NCI-H128 (cell line): ENCODE measurements at regions not wholly inside any gene's neighbourhood (a gene's known extent, or its start where the extent isn't known, plus 50 kb on each side); places are given as distances from the start of the nearest gene placed in this dataset.
"Not testable (repeated sequence)": the region's sequence is repeated elsewhere in the genome, so short reads cannot be mapped to it uniquely, and the experiment has no call there.

Experiments
- DNase-seq: peaks from one replicate; lab custom pipeline; 2025; ENCODE audit not compliant: unreplicated experiment; lab: John Stamatoyannopoulos, UW

DNA sequence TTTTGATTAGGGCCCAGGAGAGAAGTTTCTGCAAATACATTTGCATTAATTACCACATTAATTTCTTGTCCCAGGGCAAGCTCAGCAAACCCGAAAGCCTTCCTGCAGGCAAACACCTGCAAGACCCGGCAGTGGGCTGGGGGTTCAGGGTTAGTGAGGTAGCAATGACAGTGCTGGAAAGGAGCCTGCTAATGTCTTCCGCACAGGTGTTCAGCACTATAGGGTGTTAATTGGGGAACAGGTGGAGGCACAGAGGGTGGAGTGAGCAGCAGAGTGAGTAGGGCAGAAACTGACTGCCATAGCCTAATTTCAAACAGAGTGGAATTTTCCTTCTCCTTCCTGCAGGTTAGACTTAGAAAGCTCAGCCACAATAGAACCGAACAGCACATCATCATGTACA, 50.9 kb upstream of the UBASH3B start:
- DNase-seq, result no peak

GRCh38 chr11:122601141-122602125, 54.1 kb upstream of the UBASH3B start:
- no peak for DNase-seq

- no peak for DNase-seq
These were observed 55.2 kb upstream of the UBASH3B start for GRCh38 chr11:122600290-122600689.

GRCh38 chr11:122599434-122599833, 56.1 kb upstream of the UBASH3B start:
- DNase-seq, result no peak

GRCh38 chr11:122598971-122599370, 56.6 kb upstream of the UBASH3B start:
- no peak for DNase-seq

DNA sequence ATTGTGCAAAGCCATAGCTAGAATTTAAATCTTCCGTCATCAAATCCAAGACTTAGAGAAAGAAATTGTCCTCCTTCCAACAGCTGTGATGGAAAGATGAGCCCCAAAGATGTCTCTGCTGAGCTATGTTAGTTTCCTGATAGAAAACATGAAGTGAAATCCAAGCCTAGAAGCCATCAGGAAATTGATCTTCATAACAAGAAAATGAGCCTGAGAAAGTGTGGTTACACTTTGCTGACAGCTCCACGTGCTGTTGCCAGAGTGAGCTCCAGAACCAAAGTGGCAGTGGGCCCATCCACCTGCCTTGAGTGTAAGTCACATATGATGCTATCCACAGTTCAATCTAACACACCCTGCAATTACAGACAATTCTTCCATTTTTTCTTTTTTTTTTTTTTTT, 58.0 kb upstream of the UBASH3B start:
- DNase-seq, result no peak

DNA sequence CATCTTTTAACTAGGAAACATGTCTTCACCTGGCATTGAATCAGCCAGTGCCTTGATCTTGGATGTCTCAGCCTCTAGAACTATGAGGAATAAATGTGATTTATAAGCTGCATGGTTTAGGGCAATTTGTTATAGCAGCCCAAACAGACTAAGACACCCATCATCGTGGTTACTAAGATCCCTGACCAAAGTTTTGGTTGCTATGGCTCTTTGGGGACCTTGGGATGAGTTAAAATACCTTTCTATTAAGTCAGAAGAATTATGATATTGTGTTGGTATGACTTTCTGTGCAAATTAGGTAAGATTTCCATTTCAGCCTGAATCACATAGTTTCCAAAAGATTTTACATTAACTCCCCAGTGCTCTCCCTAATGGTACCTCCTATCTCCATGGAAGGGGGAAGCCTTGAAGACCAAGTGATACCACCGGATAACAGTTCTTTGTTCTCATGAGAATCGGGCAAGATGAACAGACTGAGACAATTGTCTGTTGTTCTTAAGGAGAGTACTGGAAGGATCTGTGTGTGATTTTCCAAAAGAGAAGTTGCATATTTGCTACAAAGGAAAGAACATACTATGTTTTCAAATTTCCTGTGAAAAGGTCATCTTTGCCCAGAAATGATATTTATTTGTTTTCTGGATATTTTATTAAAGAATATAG, 60.4 kb upstream of the UBASH3B start:
- no peak for DNase-seq

DNA sequence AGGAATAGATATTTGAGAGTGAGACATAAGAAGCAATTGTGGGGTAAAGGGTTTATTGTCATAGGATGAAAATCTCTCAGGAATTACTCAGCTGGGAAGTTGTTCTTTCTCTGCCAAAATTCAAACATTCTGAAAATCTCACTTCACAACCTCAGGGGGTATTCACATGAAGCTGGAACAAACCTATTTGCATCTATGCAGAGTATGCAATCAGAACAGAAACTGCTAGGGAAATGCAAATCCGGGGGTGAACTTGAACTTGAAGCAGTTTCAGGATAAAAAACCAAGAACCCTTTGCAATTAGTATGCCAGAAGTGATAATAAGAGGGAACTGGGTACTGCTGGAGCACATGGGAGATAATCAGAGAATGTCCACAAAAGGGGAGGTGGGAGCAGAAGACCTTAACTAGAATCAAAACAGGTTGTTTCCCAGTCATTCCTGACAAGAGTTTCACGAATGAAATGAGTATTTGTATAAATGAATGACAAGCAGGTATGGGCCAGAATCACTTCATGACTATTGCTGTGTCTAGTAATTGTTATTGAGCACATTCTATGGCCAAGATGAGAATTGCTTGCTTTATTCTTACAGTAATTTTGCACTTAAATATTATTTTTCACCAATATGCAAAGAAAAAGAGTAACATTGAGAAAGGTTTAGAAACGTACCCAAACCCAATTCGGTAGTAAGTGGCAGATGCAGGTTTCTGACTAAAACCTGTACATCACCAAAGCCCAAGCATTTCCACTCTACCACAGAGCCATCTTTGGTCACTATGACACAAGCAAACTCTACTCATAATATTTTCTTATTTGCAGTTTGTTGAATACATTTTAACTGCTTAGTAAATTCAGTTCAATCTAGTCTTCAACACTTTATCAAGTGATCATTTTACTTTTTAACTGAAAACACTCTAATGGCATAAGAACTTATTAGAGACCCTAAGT, 61.8 kb upstream of the UBASH3B start:
- DNase-seq, result no peak

DNA sequence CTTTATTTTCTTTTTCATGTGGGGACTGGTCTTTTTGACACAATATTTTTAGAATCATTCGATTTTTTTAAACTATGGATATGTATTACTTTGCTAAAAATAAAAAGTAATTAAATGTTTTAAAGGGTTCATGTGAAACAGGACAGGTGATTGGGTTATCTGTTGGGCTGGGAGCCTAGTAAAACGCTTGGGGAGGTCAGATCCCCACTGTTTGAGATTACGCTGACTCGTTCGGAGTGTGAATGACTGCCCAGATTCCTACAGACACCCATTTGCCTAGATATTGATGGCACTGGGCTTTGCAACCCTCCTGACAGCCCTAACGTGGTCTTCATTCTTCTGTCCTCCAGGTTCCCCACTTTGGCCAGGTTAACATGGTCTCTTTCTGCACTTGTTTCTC, 62.9 kb upstream of the UBASH3B start:
- no peak for DNase-seq

DNA sequence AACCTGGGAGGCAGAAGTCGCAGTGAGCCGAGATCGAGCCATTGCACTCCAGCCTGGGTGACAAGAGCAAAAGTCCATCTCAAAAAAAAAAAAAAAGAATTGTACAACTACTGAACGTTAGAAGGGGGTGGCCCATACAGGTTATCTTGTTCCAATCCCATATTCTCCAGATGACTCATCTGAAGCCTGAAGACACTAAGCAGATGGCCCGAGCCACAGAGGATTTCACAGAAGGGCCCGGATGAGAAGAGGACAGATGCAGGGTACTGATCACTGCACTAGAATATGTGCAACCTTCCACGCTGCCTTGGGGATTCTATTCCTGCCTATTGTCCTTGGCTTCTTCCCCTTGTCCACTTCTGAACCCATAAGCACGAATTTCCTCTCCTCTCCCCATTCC, 70.9 kb upstream of the UBASH3B start:
- DNase-seq, result no peak

DNA sequence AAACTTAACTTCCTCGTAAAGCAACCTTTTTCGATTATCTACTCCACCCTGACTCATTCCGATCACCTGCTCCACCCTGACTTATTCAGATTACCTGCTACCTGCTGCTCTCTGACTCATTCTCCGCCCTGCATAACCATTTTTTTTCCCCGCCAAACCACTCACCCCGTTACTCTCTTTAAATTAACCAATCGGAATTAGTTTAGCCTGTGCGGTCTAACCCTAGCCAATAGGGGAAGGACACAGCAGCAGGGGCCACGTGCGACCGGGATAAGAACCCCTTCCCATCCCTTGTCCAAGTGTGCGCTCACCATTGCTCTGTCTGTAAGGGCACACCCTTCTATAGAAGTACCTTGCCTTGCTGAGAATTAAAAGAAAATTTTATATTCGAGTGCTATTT, 75.5 kb upstream of the UBASH3B start:
- not testable (repeated sequence) for DNase-seq

DNA sequence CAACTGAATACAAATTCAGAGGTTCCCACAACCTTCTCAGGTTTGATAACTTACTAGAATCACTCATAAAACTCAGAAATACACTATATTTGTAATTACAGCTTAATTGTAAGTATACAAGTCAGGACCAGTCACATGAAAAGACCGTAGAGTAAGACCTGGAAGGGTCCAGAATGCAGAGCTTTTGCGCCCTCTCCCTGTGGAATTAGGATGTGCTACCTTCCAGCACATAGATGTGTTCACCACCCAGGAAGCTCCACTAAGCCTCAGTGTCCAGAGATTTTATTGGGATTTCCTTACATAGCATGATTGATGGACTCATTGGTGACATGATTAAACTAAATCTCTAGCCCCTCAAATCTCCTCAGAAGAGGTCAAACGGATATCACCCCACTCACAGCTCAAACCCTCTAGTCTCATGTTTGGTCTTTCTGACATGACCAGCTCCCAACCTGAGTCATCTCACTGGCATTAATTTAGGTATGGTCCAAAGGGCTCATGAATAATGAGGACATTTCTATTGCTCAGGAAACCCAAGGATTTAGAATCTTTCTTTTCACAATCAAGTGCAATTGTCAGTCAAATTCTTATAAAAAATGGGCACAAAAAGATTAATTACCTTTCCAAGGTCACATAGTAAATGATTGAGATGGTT, 77.2 kb upstream of the UBASH3B start:
- no peak for DNase-seq

DNA sequence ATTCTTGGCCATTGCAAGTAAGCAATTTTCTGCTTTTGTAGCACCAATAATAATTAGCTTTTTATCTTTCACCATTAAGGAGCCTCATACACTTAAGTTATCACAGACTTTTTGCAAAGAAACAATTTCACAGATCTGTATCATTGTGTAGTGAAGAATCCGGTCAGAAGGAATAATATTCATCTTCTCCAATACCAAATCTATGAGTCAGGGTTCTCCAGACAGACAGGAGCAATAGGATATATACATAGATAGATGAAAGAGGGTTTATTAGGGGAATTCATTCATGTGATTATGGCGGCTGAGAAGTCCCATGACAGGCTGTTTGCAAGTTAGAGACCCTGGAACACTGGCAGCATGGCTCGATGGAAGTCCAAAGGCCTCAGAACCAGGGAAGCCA, 82.9 kb upstream of the UBASH3B start:
- DNase-seq, result no peak

GRCh38 chr11:122563761-122564160, 91.8 kb upstream of the UBASH3B start:
- no peak for DNase-seq

DNA sequence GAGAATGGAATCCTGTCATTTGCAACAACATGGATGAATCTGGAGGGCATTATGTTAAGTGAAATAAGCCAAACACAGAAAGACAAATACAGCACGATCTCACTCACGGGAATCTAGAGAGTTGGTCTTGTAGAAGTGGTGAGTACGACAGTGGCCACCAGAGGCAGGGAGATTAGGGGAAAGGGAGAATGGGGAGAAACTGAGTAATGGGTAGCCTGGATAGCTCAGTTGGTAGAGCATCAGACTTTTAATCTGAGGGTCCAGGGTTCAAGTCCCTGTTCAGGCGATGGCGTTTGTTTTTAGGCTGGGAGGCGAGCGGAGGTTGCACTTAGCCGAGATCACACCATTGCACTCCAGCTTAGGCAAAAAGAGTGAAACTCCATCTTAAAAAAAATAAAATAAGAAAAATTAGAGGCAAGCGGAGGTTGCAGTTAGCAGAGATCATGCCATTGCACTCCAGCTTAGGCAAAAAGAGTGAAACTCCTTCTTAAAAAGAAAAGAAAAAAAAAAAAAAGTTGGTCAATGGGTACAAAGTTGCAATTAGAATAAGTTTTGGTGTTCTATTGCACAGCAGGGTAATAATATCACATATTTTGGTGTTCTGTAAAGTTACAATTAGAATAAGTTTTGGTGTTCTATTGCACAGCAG, 95.7 kb upstream of the UBASH3B start:
- no peak for DNase-seq

GRCh38 chr11:122559218-122559617, 96.3 kb upstream of the UBASH3B start:
- DNase-seq, result not testable (repeated sequence)

GRCh38 chr11:122557163-122557562, 98.4 kb upstream of the UBASH3B start:
- not testable (repeated sequence) for DNase-seq

DNA sequence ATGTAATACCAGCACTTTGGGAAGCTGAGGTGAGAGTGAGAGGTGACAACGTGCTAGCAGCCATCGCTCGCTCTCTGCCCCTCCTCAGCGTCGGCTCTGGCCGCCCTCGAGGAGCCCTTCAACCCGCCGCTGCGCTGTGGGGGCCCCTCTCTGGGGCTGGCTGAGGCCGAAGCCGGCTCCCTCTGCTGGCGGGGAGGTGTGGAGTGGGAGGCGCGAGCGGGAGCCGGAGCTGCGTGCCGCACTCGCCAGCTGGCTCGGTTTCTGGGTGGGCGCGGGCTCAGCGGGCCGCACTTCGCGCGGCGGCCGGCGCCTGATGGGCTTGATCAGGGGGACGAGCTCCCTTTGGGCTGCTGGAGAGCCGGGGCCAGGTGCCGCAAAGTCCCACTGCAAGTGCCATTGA, 98.9 kb upstream of the UBASH3B start:
- DNase-seq, result no peak

- DNase-seq, result no peak
These were observed 117.5 kb upstream of the UBASH3B start for GRCh38 chr11:122538060-122538459.

GRCh38 chr11:122524898-122525297, 130.6 kb upstream of the UBASH3B start:
- no peak for DNase-seq
